GM12873 (cell line): ENCODE measurements at regions not wholly inside any gene's neighbourhood (a gene's known extent, or its start where the extent isn't known, plus 50 kb on each side); places are given as distances from the start of the nearest gene placed in this dataset.

ENCODE experiments used
- CTCF ChIP-seq: IDR thresholded peaks from 2 replicates; pipeline ENCODE4 v1.5.1; 2012; ENCODE audit warnings: low read depth, mild to moderate bottlenecking, moderate library complexity, low read length, control low read depth; ENCODE audit not compliant: insufficient read depth; ENCODE audit errors: missing control alignments

- TF ChIP-seq CTCF, result no peak
These were observed 77.7 kb upstream of the DBX2 start for GRCh38 chr12:45128637-45129036.

GRCh38 chr12:45130881-45131281, 80.0 kb upstream of the DBX2 start:
- peak; percentile 76 for TF ChIP-seq CTCF

- TF ChIP-seq CTCF, result no peak
These were observed 80.6 kb upstream of the DBX2 start for GRCh38 chr12:45131506-45131905.

- TF ChIP-seq CTCF, result no peak
These were observed 77.3 kb upstream of the ANO6 start for GRCh38 chr12:45138609-45139008.

GRCh38 chr12:45148006-45148405, 67.9 kb upstream of the ANO6 start:
- TF ChIP-seq CTCF, result no peak

GRCh38 chr12:45148619-45149018, 67.3 kb upstream of the ANO6 start:
- TF ChIP-seq CTCF, result no peak

GRCh38 chr12:45165284-45165683, 50.6 kb upstream of the ANO6 start:
- no peak for TF ChIP-seq CTCF
